Endothelial cell of umbilical vein (primary cell): ENCODE measurements at regions not wholly inside any gene's neighbourhood (a gene's known extent, or its start where the extent isn't known, plus 50 kb on each side); places are given as distances from the start of the nearest gene placed in this dataset.

Experiments used
- BruUV-seq: library from RNA; stranded (reverse); fragments of 400-500 nt; replicated peaks from 2 replicates; lab custom pipeline; 2021; lab: Mats Ljungman, UMichigan
- CTCF ChIA-PET: fragments of 300-600, 350-600 bp; sonication (Branson Sonifier 250); formaldehyde crosslinking; loops from one replicate; lab custom pipeline; 2021; ENCODE audit warnings: antibody characterized with exemption, inconsistent platforms; lab: Charles Lee
- POLR2A ChIA-PET: fragments of 300-600, 350-600 bp; sonication (Branson Sonifier 250); formaldehyde crosslinking; loops from one replicate; lab custom pipeline; 2021; ENCODE audit warnings: antibody characterized with exemption, inconsistent platforms; lab: Charles Lee
- DNase-seq: peaks from one replicate; pipeline ENCODE4 v3.0.0-alpha.2; 2011; ENCODE audit warnings: low read depth, low spot score
- FAIRE-seq: peaks from 2 replicates; lab custom pipeline; 2011; peaks lifted over from hg19 to GRCh38; lab: Jason Lieb, UNC
- H2AFZ ChIP-seq: 2 replicates; pipeline ENCODE4 v1.6.0; 2012; ENCODE audit warnings: low read depth, low read length, control low read depth, inconsistent platforms
- H3K27ac ChIP-seq: 2 replicates; pipeline ENCODE4 v1.5.1; 2011; ENCODE audit warnings: low read depth, mild to moderate bottlenecking, control low read depth, low read length, moderate library complexity; ENCODE audit not compliant: insufficient read depth
- H3K27me3 ChIP-seq, 2 experiments: 2 replicates each; pipeline versions ENCODE4 v1.6.0 to v1.6.1; 2011; ENCODE audit warnings: low read length in 2 of 2, mixed read lengths in 1 of 2; ENCODE audit not compliant: control insufficient read depth in 2 of 2, insufficient read depth in 2 of 2
- H3K36me3 ChIP-seq, 2 experiments: 2 replicates in 1 of 2; 3 replicates in 1 of 2; pipeline ENCODE4 v1.5.1; 2011; ENCODE audit warnings: low read length in 2 of 2, mild to moderate bottlenecking in 1 of 2, moderate library complexity in 1 of 2; ENCODE audit not compliant: control insufficient read depth in 2 of 2, insufficient read depth in 2 of 2; ENCODE audit errors: extremely low read depth in 1 of 2
- H3K4me1 ChIP-seq: 3 replicates; pipeline ENCODE4 v1.5.1; 2011; ENCODE audit warnings: mild to moderate bottlenecking, low read length; ENCODE audit not compliant: control insufficient read depth, insufficient read depth; ENCODE audit errors: extremely low read depth
- H3K4me2 ChIP-seq: 2 replicates; pipeline ENCODE4 v1.6.1; 2011; ENCODE audit warnings: low read length, control low read depth, mixed read lengths; ENCODE audit not compliant: insufficient read depth
- H3K4me3 ChIP-seq, 3 experiments: fragments of 200-600 bp in 1 of 3; sonication (generic), shearing (Covaris generic) in 1 of 3; replicated peaks in 1 of 3; 2 replicates each; pipeline ENCODE4 v1.5.1; 2011 to 2016; ENCODE audit warnings: control low read depth in 3 of 3, low read length in 3 of 3, mild to moderate bottlenecking in 2 of 3, inconsistent platforms in 1 of 3, low read depth in 1 of 3, moderate library complexity in 1 of 3; ENCODE audit not compliant: insufficient read depth in 1 of 3
- H3K79me2 ChIP-seq: 2 replicates; pipeline ENCODE4 v1.6.0; 2012; ENCODE audit warnings: low read length, inconsistent platforms; ENCODE audit not compliant: control insufficient read depth, insufficient read depth
- H3K9ac ChIP-seq: replicated peaks from 2 replicates; pipeline ENCODE3; 2011; ENCODE audit warnings: low read length, control low read depth; ENCODE audit not compliant: insufficient read depth; ENCODE audit errors: extremely low read depth
- H3K9me1 ChIP-seq: replicated peaks from 3 replicates; pipeline ENCODE4 v1.6.0; 2011; ENCODE audit warnings: mild to moderate bottlenecking, low read length; ENCODE audit not compliant: control insufficient read depth, insufficient read depth; ENCODE audit errors: extremely low read depth
- H3K9me3 ChIP-seq: replicated peaks from 2 replicates; pipeline ENCODE4 v1.5.1; 2012; ENCODE audit warnings: low read length, inconsistent platforms; ENCODE audit not compliant: control insufficient read depth, insufficient read depth
- H4K20me1 ChIP-seq: replicated peaks from 2 replicates; pipeline ENCODE3; 2011; ENCODE audit warnings: mild to moderate bottlenecking, low read length; ENCODE audit not compliant: control insufficient read depth, insufficient read depth; ENCODE audit errors: extremely low read depth
- EZH2 ChIP-seq: IDR thresholded peaks from 2 replicates; pipeline ENCODE4 v1.6.1; 2012; ENCODE audit warnings: borderline replicate concordance, low read depth, mild to moderate bottlenecking, moderate library complexity, low read length, inconsistent platforms; ENCODE audit not compliant: severe bottlenecking
- FOS ChIP-seq: IDR thresholded peaks from 2 replicates; pipeline ENCODE4 v1.6.1; 2011; ENCODE audit warnings: mild to moderate bottlenecking, low read length, moderate library complexity, borderline replicate concordance; ENCODE audit not compliant: insufficient read depth
- GATA2 ChIP-seq: IDR thresholded peaks from 2 replicates; pipeline ENCODE4 v1.7.0; 2011; ENCODE audit warnings: low read depth, mild to moderate bottlenecking, moderate library complexity, mixed read lengths, low read length; ENCODE audit not compliant: insufficient read length, insufficient read depth
- JUN ChIP-seq: IDR thresholded peaks from 2 replicates; pipeline ENCODE4 v1.6.1; 2011; ENCODE audit warnings: borderline replicate concordance, low read depth; ENCODE audit not compliant: insufficient read length, insufficient read depth
- MYC ChIP-seq: IDR thresholded peaks from one replicate; pipeline ENCODE4 v1.6.1; 2011; ENCODE audit warnings: mild to moderate bottlenecking, low read depth, low read length
- POLR2A ChIP-seq: IDR thresholded peaks from 2 replicates; pipeline ENCODE4 v1.6.1; 2012; ENCODE audit warnings: low read depth, mild to moderate bottlenecking, control low read depth, low read length
- POLR2AphosphoS5 ChIP-seq: IDR thresholded peaks from 2 replicates; pipeline ENCODE4 v1.6.1; 2012; ENCODE audit warnings: low read depth, mild to moderate bottlenecking, control low read depth, low read length, moderate library complexity; ENCODE audit not compliant: insufficient read depth
- dilution Hi-C: fragments of 300-500 bp; cut with MboI; formaldehyde crosslinking; loops from one replicate; pipeline ENCODE4 v1.15.0; 2019; ENCODE audit warnings: low sequenced_read_pairs; ENCODE audit not compliant: extremely low pct_ligation_motif_present
- intact Hi-C: fragments of 100-400 bp; cut with micrococcal nuclease; formaldehyde crosslinking; loops from one replicate; pipeline ENCODE4 v1.10.0; 2022
- TF ChIP-seq, protein P1 (sequence below): IDR thresholded peaks from 2 replicates; pipeline ENCODE4 v1.6.1; 2011; ENCODE audit not compliant: insufficient read depth, insufficient read length
- TF ChIP-seq, protein P2 (sequence below), 2 donors: IDR thresholded peaks; 1 replicate in 1 of 2; 2 replicates in 1 of 2; pipeline ENCODE4 v1.5.1; 2011; ENCODE audit warnings: low read length in 2 of 2, mild to moderate bottlenecking in 2 of 2, moderate library complexity in 2 of 2, control low read depth in 1 of 2, inconsistent platforms in 1 of 2, low read depth in 1 of 2; ENCODE audit not compliant: insufficient read depth in 1 of 2; ENCODE audit errors: extremely low read depth in 1 of 2

GRCh38 chr5:66358741-66359140 is 214.6 kb downstream of the SREK1 start:
- TF ChIP-seq EZH2: no peak
- TF ChIP-seq, protein P1, sequence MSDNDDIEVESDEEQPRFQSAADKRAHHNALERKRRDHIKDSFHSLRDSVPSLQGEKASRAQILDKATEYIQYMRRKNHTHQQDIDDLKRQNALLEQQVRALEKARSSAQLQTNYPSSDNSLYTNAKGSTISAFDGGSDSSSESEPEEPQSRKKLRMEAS: no peak
- TF ChIP-seq JUN: no peak
- TF ChIP-seq, protein P2, sequence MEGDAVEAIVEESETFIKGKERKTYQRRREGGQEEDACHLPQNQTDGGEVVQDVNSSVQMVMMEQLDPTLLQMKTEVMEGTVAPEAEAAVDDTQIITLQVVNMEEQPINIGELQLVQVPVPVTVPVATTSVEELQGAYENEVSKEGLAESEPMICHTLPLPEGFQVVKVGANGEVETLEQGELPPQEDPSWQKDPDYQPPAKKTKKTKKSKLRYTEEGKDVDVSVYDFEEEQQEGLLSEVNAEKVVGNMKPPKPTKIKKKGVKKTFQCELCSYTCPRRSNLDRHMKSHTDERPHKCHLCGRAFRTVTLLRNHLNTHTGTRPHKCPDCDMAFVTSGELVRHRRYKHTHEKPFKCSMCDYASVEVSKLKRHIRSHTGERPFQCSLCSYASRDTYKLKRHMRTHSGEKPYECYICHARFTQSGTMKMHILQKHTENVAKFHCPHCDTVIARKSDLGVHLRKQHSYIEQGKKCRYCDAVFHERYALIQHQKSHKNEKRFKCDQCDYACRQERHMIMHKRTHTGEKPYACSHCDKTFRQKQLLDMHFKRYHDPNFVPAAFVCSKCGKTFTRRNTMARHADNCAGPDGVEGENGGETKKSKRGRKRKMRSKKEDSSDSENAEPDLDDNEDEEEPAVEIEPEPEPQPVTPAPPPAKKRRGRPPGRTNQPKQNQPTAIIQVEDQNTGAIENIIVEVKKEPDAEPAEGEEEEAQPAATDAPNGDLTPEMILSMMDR (IDR thresholded peaks at IDR 0.05; ENCODE audit: extremely low read depth in 1 of 2, insufficient read depth in 1 of 2, low read depth in 1 of 2, low read length in 2 of 2): no peak
- TF ChIP-seq GATA2: no peak
- TF ChIP-seq MYC: no peak
- no peak for TF ChIP-seq FOS
- TF ChIP-seq POLR2A: no peak
- no peak for TF ChIP-seq POLR2AphosphoS5
- intact Hi-C loops: no loop called here
- no peaks in the 10 kb centered on the region for H3K27me3 ChIP-seq
- H3K4me2 ChIP-seq: no peak overlapping the region
- H3K36me3 ChIP-seq: no peaks in the 10 kb centered on the region
- POLR2A ChIA-PET: no interaction called here
- no peak overlapping the region for H3K4me3 ChIP-seq
- H2AFZ ChIP-seq: no peak overlapping the region
- CTCF ChIA-PET: no interaction called here
- no peak overlapping the region for H3K9ac ChIP-seq
- no TSS peak for BruUV-seq
- dilution Hi-C loops: no loop called here
- FAIRE-seq: no peak
- no peaks in the 10 kb centered on the region for H3K79me2 ChIP-seq
- H4K20me1 ChIP-seq: no peaks in the 10 kb centered on the region
- no peak for DNase-seq
- no peaks in the 10 kb centered on the region for H3K9me3 ChIP-seq
- H3K4me1 ChIP-seq: no peaks in the 10 kb centered on the region
- H3K9me1 ChIP-seq: no peaks in the 10 kb centered on the region
- H3K27ac ChIP-seq: no peak overlapping the region
